ENCODE measurements at regions not wholly inside any gene's neighbourhood (a gene's known extent, or its start where the extent isn't known, plus 50 kb on each side); places are given as distances from the start of the nearest gene placed in this dataset.

GRCh38 chr14:26996246-26996645, 398.4 kb upstream of the NOVA1 start:
- no peak for DNase-seq (ENCODE audit: low read depth)

GRCh38 chr14:27002179-27002578, 404.3 kb upstream of the NOVA1 start:
- DNase-seq (ENCODE audit: low read depth): no peak

DNA sequence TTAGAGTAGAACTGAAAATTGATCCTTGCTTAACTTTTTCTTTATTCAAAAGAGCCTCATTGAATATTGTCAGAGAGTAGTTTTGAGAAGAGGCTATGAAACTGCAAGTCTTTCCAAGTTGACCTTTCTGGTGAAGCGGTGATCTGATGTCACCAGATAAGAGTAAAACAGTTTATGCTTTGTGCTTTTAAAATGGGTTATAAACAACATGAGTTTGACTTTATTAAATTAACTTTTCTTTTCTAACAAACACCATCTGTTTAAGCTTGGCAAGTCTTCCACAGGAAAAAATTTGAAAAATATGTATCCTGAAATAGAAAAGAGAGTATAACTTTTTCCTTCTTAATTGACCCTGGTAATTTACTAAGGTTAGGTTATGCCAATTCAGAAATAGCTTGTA, 408.7 kb upstream of the NOVA1 start:
- no peak for DNase-seq (ENCODE audit: low read depth)

DNA sequence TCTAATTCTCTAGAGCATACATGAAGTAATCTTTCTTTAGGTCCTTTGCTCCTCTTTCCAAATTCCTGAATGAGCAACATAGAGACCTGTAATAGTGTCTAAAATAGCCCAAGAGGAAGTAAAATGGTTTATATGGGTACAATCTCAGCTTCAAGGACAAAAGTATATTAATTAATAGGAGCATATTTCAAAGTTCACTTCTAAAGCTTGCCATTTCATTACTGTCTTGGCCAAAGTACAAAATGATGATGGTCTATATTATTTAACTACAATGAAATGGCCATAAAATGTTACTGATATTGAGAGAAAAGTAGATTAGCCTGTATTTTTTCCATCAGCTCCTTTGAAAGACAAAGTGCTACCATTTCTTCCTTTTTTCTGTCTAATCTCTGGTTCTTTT, 410.4 kb upstream of the NOVA1 start:
- DNase-seq (ENCODE audit: low read depth): no peak

- DNase-seq (ENCODE audit: low read depth): no peak
Measured at GRCh38 chr14:27012641-27013040, 414.8 kb upstream of the NOVA1 start.

DNA sequence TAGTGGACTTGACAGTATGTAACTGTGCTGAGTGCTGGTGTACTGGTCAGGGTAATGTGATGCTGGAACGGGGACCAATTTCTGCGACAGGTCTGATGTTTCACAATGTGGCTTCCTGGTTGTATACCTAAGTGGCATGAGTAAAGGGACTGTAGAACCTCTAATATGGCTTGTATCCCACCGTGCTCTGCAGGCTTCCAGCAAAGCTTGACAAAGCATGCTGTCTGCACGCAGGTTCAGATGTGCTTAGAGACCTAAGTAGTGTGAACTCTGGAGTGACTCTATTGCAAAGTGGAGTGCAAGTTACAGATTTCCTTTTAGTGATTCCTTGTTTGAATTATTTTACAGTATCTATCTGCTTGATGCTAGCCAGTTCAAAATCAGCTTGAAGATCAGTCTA, 415.8 kb upstream of the NOVA1 start:
- DNase-seq (ENCODE audit: low read depth): no peak

GRCh38 chr14:27015065-27015464, 417.2 kb upstream of the NOVA1 start:
- DNase-seq (ENCODE audit: low read depth): no peak

DNA sequence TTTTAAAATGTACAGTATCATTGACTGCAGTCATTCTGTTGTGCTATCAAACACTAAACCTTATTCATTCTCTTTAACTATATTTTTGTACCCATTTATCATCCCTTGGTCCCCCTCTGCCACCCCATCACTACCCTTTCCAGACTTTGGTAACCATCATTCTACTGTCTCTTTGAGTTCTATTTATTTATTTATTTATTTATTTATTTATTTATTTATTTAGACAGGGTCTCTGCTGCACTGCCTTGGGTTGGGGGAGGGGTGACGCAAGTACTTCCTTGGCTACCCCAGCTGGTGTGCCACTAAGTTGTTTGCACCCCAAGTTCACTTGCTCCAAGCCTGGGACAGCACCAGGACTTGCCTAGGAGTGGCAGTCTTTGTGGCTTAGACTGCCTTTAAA, 427.8 kb upstream of the NOVA1 start:
- no peak for DNase-seq (ENCODE audit: low read depth)

DNA sequence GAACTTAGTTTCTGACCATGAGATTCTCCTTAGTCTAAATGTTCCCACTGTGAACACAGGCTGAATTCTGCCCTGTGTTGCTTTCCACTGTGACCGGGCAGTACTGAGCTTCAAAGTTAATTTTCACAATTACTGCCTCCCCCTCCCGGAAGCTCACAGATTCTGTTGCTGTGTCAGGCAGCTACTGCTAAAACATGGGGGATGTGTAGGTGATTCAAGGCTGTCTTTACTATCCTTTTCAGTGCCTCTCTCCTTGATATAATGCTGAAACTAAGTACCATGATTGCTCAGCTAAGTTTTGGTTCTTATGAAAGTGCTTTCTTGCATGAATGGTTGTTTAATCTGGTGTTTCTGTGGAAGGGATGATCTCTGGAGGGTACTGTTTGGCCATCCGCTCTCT, 428.3 kb upstream of the NOVA1 start:
- DNase-seq (ENCODE audit: low read depth): no peak

- DNase-seq (ENCODE audit: low read depth): no peak
Measured at GRCh38 chr14:27040552-27040951, 442.7 kb upstream of the NOVA1 start.

DNA sequence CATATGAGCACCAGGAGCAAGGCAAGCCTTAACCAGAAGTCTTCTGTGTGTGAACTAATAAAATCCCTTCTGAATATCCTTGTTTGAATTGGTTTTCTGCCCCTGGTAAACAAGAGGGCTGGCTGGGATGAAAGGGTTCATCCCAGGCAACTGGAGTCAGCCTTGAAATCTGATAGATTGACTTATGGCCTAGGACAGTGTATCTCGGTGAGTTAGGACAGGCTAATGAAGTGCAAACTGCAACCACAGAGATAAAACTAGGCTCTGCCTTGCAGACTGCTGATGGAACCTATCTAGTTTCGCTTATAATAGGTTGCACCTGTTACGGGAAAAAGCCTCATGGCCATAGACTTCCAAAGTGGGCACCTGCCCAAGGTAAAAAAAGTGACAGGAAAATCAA, 451.9 kb upstream of the NOVA1 start:
- no peak for DNase-seq (ENCODE audit: low read depth)

DNA sequence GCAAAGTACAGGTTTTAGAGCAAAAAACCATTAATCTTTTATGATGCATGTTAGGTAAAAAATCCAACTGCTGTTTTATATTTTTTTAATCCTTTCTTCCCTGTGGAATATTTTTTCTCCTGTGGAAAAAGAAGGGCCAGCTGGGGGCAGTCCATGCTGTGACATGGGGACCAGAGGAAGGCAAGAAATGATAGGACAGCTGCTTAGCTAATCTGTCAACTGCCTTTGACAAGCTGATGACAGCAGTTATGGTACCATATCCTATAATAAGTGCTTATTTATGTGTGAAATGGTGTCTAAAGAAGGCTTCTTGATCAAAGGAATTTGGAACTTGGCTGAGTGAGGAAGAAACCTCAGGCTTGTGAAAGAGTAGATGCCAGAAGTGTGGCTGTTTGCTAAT, 452.4 kb upstream of the NOVA1 start:
- no peak for DNase-seq (ENCODE audit: low read depth)

- no peak for DNase-seq (ENCODE audit: low read depth)
Measured at GRCh38 chr14:27056586-27056985, 458.8 kb upstream of the NOVA1 start.

GRCh38 chr14:27061299-27061698, 463.5 kb upstream of the NOVA1 start:
- DNase-seq (ENCODE audit: low read depth): no peak

GRCh38 chr14:27063959-27064358, 466.1 kb upstream of the NOVA1 start:
- no peak for DNase-seq (ENCODE audit: low read depth)

GRCh38 chr14:27065886-27066285, 468.1 kb upstream of the NOVA1 start:
- no peak for DNase-seq (ENCODE audit: low read depth)

- no peak for DNase-seq (ENCODE audit: low read depth)
Measured at GRCh38 chr14:27067961-27068360, 470.1 kb upstream of the NOVA1 start.

GRCh38 chr14:27072589-27072988, 474.8 kb upstream of the NOVA1 start:
- DNase-seq (ENCODE audit: low read depth): no peak

DNA sequence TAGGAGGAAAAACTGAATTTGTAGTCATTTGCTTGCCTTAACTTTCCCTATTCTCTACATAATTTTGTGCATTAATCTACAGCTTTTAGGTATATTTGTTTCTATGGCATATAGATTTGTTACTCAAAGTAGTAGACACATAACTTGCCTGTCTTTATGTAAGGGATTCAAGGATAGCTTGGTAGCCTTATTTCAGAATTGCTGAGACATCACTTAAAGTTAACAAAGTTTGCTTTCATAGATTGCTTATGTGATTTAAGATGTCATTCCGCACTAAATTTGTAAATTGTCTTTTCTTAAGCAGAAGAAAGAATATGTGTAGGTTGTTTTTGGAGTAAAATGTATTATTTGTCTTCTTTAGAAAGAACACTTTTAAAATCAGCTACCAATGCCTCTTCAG, 477.7 kb upstream of the NOVA1 start:
- DNase-seq (ENCODE audit: low read depth): no peak

DNA sequence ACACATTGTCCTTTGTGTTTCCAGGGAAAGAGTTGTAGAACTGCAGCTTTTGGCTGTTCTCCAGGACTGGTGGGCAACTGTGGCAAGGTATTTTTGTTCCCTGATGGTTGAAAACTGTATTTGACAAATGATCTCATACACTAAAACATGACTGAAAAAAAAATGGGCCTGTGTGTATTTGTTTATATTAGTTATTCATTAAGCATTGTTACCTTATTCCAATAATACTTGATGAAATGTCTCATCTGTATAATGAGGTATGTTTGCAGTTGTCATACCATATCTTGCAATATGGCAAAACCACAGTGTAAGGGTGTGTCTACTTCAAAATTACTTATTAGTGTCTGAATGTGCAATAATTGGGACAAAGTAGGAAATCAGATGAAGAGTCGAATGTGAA, 479.4 kb upstream of the NOVA1 start:
- no peak for DNase-seq (ENCODE audit: low read depth)

DNA sequence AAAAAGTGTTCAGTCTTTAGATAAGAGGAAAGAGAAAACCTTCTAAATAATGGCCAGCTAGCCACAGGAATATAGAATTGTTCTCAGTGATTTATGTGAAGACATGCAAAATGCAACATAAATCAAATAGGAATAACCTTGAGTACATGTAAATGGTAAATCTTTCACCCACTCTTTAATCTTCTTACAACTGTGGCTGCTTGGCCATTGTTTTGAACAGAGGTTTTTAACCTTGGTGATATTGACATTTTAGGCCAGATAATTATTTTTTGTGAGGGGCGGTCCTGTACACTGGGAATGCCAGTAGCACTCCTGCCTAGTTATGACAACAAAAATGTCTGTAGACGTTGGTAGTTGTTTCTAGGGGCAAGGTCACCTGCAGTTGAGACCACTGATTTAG, 479.9 kb upstream of the NOVA1 start:
- no peak for DNase-seq (ENCODE audit: low read depth)

- no peak for DNase-seq (ENCODE audit: low read depth)
Measured at GRCh38 chr14:27078191-27078590, 480.4 kb upstream of the NOVA1 start.

DNA sequence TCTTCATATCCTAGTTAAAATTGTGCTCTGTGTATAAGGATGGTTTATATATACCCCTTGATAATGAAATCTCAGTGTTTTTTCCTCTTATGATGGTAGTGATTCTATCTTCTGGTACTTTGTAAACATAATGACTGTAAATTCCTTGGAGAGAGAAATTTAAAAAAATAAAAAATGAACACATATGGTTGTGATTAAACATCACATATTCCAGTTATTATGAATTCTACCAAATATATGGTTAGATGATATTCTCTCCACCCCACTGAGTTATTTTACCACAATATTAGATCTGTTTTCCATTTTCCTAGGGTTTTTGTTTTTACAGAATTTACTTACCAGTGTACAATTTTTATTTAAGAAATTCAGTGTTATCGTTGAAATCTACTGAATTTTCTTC, 481.9 kb upstream of the NOVA1 start:
- DNase-seq (ENCODE audit: low read depth): no peak

DNA sequence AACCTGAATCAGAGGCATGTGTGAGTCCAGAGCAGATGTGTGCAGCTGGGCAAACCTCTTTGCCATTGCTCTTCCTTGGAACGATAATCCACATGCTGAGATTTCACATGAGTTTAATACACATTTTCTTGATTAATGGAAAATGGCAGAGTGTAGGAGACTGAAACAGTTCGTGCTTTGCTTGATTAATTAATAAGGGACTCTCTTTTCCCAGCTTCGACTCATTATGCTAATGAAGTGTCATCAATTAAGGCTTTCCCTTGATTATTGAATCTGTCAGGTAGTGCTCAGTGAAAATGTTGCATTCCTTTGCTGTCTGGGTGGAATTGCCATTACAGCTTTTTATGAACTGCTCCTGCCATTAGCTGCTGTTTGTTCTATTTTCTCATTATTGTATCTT, 487.7 kb upstream of the NOVA1 start:
- DNase-seq (ENCODE audit: low read depth): no peak

DNA sequence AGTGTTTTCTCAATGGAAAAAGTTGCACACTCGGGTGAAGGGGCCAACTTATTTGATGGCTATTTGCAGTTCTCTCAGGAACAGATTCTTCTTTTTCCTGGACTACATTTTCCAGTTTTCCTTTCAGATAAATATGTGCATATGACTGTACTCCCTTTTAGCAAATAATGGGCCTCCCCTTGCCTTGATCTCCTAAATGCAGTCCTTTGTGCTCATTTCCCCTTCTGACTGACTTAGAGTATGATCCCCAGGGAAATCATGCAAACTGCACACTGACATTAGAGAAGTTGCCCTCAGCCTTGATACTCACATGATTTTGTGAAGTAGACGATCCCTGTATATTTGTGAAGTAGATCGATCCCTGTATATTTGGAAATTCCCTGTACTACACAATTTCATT, 492.9 kb upstream of the NOVA1 start:
- DNase-seq (ENCODE audit: low read depth): no peak
